GM12873 (cell line): ENCODE measurements at regions not wholly inside any gene's neighbourhood (a gene's known extent, or its start where the extent isn't known, plus 50 kb on each side); places are given as distances from the start of the nearest gene placed in this dataset.

ENCODE experiments used
- CTCF ChIP-seq: IDR thresholded peaks from 2 replicates; pipeline ENCODE4 v1.5.1; 2012; ENCODE audit warnings: low read depth, mild to moderate bottlenecking, moderate library complexity, low read length, control low read depth; ENCODE audit not compliant: insufficient read depth; ENCODE audit errors: missing control alignments

- TF ChIP-seq CTCF = no peak
These were observed 127.2 kb downstream of the SHOX2 start for GRCh38 chr3:157979022-157979421.

DNA sequence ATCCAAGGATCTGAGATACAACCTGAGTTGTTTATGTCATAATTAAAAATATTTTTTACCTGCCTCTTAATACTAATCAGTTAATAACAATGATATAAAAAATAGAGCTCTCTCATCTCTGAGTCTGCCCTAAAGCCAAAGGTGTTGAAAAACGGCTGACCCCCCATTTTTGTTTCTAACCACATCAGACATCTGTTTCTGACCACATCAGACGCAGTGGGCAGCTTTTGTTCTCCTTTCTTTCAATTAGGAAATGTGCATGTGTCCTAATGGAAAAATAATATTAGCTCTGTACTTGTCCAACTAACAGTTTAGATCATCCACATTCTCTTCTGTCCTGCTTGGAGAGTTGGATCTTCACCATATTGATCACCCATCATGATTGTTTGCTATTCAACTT is 144.6 kb downstream of the SHOX2 start:
- TF ChIP-seq CTCF = no peak

DNA sequence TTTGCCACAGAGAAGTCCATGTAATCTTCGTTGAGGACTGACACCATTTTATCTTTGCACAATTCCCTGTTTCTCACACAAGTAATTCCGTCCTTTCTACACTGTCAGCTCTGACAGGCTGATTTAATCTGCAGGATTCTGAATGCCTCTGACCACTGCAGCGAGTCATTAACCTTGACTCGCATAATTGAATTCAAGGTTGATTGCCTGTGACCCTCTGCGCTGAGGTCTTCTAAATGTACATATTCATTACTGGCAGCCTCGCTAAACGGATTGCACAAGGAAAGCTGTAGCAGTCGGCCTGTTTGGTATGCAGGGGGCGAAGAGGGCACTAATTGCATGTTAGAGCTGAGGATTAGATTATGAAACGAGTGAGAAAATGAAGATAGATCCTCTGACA is 147.8 kb downstream of the SHOX2 start:
- no peak for TF ChIP-seq CTCF

DNA sequence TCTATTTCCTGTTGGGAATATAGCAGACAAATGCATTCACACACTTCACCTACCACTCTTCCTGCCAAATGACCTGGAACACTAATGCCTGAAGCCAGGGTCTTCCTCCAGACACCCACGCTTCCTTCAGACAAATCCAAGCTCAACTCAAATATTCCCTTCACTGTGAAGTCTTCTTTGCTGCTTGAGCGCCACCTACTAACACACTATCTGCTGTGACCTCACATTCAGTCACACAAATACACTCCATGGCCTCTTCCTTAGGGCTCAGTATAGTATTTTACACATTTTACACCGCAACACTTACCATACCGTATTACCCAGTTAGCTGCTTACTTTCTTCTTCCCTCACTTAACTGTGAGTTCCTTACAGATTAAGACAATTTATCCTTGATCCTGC is 149.4 kb downstream of the SHOX2 start:
- no peak for TF ChIP-seq CTCF

DNA sequence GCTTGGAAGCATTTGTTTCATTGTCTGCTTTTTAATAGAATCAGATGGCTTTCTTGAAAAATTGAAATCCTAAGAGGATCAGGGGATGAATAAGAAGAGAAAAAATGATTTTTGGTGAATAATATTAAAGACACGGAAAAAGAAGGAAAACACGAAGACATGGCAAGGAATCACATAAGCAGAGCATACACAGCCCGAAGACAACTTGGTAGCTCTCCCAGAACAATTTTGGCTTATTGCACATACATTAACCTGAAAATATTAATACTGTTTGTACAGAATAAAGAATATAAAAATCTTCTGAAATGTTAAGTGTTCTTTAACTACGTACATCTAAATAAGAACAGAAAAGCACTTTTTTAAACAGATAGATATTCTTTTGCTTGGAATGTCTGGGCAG is 150.0 kb downstream of the SHOX2 start:
- no peak for TF ChIP-seq CTCF

- TF ChIP-seq CTCF = no peak
These were observed 152.7 kb downstream of the SHOX2 start for GRCh38 chr3:157953565-157953964.

- TF ChIP-seq CTCF = no peak
These were observed 157.4 kb downstream of the SHOX2 start for GRCh38 chr3:157948605-157949383.
